Stimulated activated CD8-positive, alpha-beta memory T cell treated with anti-CD3 and anti-CD28 coated beads, Interleukin-12 subunit alpha, Interleukin-12 subunit beta, amount 100 ng/mL, for 1 hour (primary cell): ENCODE measurements at regions not wholly inside any gene's neighbourhood (a gene's known extent, or its start where the extent isn't known, plus 50 kb on each side); places are given as distances from the start of the nearest gene placed in this dataset.
A peak's percentile ranks its signal among the peaks of the same experiment; 100 is the strongest.

Experiments used
- DNase-seq: peaks from one replicate; pipeline ENCODE4 v3.0.0-alpha.2; 2020; ENCODE audit warnings: low read depth

GRCh38 chr12:25058012-25058411 is 109.1 kb upstream of the BCAT1 start:
- no peak for DNase-seq

DNA sequence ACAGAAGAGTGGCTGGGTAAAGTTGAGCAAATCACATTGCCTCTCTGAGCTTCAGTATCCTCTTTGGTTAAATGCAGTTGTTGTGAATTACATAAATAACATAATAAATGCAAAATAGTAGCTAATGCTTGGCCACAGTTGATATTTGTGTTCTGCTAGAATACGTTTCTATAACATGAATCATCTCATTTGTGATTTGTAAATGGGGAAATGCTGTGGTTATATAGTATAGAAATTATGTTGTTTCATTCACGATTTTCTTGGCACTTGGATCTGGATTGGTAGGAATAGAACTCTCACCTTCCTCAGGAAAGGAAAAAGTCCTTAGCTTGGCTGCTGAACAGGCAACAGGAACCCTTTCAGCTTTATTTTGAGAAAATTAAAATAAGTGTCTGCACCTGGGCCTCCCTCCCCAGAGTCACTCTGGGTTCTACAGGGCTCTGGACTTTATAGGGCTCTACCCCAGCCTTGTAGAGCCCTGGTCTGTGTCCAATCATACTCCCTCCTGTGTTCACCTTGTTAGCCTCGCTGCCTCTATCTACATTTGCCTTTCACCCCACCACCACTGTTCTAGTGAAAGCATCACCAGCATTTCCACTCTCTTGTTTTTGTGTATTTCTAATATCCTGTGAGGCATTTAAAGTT is 107.7 kb upstream of the BCAT1 start:
- DNase-seq = no peak

- DNase-seq = no peak
These were observed 107.1 kb upstream of the BCAT1 start for GRCh38 chr12:25056011-25056410.

- peak; percentile 25 for DNase-seq
These were observed 105.9 kb upstream of the BCAT1 start for GRCh38 chr12:25054783-25055144.

GRCh38 chr12:25054076-25054782 is 105.3 kb upstream of the BCAT1 start:
- DNase-seq = no peak

GRCh38 chr12:25052914-25053211 is 104.0 kb upstream of the BCAT1 start:
- no peak for DNase-seq

- DNase-seq = no peak
These were observed 103.5 kb upstream of the BCAT1 start for GRCh38 chr12:25052196-25052913.

GRCh38 chr12:25051656-25052195 is 102.8 kb upstream of the BCAT1 start:
- DNase-seq = peak; percentile 20

DNA sequence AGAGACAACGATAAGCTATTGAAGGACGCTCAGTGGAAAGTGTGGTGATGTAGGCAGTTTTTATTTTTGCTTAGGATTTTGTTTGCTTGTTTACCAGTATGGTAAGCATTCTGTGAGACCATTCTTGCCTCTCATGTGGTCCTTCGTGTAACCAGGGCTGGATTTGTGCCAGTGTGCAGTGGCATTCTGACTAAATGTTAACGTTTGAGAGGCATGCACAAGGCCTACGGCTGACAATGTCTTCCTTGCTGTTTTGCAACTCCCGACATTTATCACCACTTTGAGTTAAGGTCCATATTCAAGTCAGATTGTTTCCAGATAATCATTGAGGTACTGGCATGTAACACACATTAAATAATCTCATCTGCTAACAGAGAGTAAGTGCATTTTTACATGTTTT is 102.3 kb upstream of the BCAT1 start:
- no peak for DNase-seq

DNA sequence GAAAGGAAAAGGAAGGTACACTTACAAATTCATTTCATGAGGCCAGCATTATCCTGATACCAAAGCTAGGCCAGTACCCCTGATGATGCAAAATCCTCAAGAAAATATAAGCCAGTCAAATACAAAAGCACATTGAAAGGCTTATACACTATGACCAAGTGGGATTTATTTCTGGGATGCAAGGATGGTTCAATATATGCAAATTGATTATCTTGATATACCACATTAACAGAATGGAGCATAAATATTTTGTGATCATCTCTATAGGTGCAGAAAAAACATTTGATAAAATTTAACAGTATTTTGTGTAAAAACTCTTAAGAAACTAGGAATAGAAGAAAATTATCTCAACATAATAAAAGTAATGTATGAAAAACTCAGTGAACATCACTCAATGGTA is 97.0 kb upstream of the BCAT1 start:
- no peak for DNase-seq

DNA sequence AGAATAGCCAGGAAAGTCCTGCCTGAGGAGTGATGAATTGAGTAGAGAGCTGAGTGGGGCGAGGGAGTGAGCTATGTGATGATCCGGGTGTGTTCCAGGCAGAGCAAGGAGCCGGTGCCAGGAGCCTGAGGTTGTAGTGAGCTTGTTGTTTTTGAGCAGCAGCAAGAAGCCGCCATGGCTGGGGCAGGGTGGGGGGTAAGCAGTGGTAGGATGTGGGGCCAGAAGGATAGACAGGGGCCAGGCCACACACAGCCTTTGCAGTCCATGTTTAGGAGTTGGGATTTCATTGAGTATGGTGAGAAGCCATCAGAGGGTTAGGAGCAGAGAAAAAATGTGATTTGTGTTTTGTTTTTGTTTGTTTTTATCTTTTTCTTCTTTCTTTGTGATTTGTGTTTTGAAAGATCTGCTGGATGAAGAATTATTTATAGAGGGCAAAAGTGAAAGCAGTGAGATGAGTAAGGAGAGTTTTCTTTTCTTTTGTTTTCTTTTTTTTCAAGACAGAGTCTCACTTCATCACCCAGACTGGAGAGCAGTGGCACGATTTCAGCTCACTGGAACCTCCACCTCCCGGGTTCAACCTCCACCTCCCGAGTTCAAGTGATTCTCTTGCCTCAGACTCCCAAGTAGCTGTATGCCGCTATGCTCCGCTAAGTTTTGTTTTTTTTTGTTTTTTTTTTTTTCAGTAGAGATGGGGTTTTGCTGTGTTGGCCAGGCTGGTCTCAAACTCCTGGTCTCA is 92.3 kb upstream of the BCAT1 start:
- DNase-seq = no peak

DNA sequence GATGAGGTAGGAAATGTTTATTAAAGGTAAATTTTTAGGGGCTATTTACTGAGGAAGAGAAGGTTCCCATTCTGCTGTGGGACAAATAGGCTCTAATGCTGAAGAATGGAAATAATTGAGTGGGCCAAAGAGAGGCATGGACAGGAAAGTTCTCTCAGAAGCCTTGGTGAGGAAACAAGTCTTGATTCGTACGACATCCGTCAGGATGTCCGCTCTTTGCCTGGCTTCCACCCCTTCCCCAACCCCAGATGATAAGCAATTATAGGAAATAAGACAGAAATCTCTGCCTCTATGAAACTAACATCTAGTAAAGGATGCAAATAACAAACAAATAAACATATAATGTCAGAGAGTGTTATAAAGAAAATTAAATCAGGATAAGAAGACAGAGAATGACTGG is 91.7 kb upstream of the BCAT1 start:
- DNase-seq = no peak

- no peak for DNase-seq
These were observed 85.8 kb upstream of the BCAT1 start for GRCh38 chr12:25034676-25035075.

DNA sequence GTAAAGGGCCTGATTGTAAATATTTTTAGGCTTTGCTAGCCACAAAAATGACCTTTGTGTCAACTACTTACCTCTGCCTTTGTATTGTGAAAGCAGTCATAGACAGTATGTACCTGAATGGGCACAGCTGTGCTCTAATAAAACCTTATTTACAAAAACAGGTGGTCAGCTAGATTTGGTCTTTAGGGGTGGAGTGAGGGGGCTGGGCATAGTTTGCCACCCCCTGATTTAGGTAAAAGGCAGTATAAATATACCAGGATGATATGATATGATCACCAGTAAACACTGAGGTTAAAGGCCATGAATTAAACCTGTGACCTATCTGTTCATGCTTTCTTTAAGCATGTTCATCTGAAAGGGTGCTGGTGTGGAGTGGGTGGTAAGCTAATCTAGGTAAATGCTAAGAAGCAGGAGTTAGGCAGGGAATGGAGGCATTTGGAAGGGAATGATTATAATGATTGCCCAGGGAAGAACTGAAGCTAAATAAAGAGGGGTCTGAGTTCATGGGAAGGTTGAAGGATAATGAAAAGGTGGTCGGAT is 77.1 kb upstream of the BCAT1 start:
- DNase-seq = no peak

DNA sequence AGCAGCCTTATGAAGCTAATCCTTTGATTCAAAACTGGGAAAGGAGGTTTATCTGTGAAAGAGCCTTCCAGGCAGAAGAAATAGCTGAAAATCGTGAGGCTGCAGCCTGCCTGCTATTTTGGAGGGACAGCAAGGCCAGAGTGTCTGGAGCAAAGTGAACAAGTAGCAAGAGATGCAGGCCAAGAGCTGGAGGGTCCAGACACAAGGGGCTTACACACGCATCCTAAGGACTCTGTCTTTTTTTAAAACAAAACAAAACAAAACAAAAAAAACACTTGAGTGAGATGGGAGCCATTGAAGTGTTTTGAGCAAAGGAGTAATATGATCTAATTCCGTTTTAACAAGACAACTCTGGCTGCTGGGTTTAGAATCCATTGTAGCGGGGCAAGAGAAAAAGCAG is 76.4 kb upstream of the BCAT1 start:
- no peak for DNase-seq

- DNase-seq = no peak
These were observed 74.9 kb upstream of the BCAT1 start for GRCh38 chr12:25023808-25024207.

- DNase-seq = no peak
These were observed 71.8 kb upstream of the BCAT1 start for GRCh38 chr12:25020621-25021243.

DNA sequence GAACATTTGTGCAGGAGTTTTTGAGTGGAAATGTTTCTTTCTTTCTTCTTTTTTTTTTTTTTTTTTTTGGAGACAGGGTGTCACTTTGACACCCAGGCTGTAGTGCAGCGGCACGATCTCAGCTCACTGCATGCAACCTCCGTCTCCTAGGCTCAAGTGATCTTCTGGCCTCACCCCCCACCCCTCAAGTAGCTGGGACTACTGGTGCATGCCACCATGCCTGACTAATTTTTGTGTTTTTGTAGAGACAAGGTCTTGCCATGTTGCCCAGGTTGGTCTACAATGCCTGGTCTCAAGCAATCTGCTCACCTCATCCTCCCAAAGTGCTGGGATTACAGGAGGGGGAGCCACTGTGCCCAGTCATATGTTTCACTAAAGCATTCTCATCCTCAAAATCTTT is 69.2 kb upstream of the BCAT1 start:
- DNase-seq = no peak

- no peak for DNase-seq
These were observed 68.4 kb upstream of the BCAT1 start for GRCh38 chr12:25017336-25017735.

DNA sequence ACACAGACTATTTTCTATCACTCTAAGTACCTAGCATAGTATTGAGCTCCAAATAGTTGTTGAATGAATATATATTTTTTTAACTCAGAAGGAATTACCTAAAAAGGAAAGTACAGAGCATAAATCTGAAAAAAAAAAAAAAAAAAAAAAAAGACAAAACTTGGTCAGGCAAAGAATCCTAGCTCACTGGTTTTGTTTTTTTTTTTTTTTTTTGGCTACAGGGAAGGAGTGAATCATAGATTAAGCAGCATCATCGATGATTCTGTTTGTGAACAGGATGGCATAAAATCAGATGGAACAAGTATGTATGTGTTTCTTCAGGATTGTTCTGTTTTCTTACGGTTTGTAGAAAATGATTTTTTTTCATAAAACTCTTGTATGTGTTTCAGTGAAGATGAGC is 66.1 kb upstream of the BCAT1 start:
- no peak for DNase-seq

GRCh38 chr12:25013061-25013460 is 64.2 kb upstream of the BCAT1 start:
- no peak for DNase-seq

- no peak for DNase-seq
These were observed 60.7 kb upstream of the BCAT1 start for GRCh38 chr12:25009496-25010092.
